GM18870 (cell line): ENCODE measurements at regions not wholly inside any gene's neighbourhood (a gene's known extent, or its start where the extent isn't known, plus 50 kb on each side); places are given as distances from the start of the nearest gene placed in this dataset.
A peak's percentile ranks its signal among the peaks of the same experiment; 100 is the strongest.
"Not testable (repeated sequence)": the region's sequence is repeated elsewhere in the genome, so short reads cannot be mapped to it uniquely, and the experiment has no call there.

Experiments
- ATAC-seq: cut with Tn5 transposase; IDR thresholded peaks from one replicate; pipeline ENCODE4 v1.9.1; 2021; ENCODE audit warnings: moderate library complexity; ENCODE audit not compliant: unreplicated experiment

GRCh38 chr1:196005426-196005825 lies 602.8 kb downstream of the KCNT2 start:
- no peak for ATAC-seq

- not testable (repeated sequence) for ATAC-seq
Observed at GRCh38 chr1:196004388-196004787, 603.9 kb downstream of the KCNT2 start.

GRCh38 chr1:196002906-196003305 lies 605.3 kb downstream of the KCNT2 start:
- no peak for ATAC-seq

DNA sequence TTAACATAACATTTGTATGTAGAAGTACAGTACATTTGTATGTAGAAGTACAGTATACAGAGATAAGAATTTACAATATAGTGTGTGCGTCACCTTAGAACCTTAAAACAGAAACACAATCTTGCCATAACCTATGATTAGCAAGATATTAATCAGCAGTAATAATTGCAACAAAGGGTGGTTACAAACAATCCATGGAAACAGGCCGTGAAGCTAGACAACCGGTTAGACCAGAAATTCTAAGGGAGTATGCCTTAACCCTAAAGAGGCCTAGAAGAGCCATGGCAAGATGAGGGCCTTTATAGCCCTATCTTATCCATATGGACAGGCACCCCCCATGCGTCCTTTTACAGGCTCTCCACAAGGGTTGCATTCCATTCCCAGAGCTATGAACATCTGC lies 605.9 kb downstream of the KCNT2 start:
- ATAC-seq, result not testable (repeated sequence)

DNA sequence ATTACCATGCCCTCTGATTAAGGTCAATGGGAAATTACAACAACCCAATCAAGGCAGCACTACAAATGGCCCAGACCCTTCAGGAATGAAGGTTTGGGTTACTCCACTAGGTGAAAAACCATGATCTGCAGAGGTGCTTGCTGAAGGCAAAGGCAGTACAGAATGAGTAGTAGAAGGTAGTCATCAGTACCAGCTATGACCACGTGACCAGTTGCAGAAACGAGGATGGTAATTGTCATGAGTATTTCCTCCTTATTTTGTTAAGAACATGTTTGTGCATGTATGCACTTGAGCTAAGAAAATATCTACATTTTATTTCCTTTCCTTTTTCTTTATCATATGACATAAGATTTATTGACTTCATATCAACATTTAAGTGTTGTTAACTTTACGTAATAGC lies 607.1 kb downstream of the KCNT2 start:
- ATAC-seq, result no peak

DNA sequence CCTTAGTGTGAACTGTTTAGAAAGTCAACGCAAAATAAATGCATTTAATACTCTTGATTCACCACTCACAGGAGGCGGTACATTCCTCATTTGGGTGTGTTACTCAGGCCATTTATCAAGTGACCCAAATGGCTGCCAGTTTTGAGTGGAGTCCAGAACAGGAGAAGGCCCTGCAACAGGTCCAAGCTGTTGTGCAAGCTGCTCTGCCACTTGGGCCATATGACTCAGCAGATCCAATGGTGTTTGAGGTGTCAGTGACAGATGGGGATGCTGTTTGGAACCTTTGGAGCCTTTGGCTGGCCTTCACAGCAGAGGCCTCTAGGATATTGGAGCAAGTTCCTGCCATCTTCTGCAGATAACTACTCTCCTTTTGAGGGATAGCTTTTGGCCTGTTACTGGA lies 609.2 kb downstream of the KCNT2 start:
- no peak for ATAC-seq

- no peak for ATAC-seq
Observed at GRCh38 chr1:195981448-195982139, 626.6 kb downstream of the KCNT2 start.

- no peak for ATAC-seq
Observed at GRCh38 chr1:195979646-195980045, 628.6 kb downstream of the KCNT2 start.

DNA sequence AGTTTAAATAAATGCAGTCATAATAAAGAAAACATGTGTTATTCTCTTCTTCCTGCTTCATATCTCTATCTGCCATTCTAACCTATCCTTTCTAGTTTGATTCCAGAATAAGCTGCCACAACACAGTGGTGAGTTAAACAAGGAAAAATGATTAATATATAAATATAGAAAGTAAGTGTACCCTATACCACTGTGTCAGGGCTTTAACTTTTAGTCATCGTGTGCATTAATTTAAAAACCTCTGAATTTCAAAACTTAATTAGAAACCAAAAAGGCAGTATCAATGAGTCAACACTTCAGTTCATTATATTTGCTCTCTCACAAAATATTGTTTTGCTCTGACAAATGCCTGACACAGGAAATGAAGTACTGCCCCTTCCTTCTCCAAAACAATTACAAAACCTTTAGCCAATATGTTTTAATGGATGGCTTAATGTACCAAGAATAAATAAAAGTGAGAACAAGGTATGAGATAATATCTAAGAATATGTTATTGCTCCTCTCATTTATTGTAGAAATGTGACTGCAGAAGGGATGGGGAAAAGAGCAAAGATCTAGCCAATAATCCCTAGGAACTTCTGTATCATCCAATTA lies 634.8 kb downstream of the KCNT2 start:
- ATAC-seq, result no peak

DNA sequence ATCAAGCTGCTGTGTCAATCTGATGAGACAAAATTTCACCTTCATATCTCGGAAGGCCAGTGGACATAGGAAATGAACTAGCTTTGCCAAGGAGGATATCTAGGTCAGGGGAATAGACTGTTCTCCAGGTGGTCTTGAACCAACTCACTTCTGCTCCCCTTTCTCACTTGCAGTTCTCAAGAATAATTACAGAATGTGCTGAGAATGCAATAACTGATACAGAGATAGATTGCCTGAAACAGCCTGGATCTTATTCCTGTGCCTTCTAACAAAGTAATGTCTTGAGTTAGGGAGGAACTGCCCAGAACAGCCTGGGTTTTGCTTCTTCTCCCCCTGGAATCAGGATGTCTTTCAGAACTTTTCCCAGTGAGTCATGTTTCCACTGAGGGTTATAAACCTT lies 636.7 kb downstream of the KCNT2 start:
- ATAC-seq, result no peak

GRCh38 chr1:195970209-195970608 lies 638.0 kb downstream of the KCNT2 start:
- ATAC-seq, result peak; percentile 42

GRCh38 chr1:195965475-195965874 lies 642.8 kb downstream of the KCNT2 start:
- no peak for ATAC-seq

DNA sequence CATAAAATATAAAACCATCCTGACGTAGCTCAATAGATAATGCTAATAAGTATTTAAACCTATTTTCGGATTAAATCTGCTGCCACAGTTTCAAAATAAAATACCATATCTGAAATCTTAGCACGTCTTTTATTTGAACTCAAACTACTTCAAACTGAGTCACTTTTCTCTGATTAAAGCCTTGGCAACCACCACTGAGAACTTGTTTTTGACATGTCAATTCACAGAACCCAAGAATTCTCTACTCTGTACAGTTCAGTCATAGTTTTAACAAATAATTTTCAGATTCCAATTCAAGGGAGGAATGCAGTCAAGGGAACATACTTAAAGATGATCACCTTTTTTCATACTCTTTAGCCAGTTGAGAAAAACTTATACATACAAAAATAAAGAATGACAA lies 643.2 kb downstream of the KCNT2 start:
- ATAC-seq, result no peak

DNA sequence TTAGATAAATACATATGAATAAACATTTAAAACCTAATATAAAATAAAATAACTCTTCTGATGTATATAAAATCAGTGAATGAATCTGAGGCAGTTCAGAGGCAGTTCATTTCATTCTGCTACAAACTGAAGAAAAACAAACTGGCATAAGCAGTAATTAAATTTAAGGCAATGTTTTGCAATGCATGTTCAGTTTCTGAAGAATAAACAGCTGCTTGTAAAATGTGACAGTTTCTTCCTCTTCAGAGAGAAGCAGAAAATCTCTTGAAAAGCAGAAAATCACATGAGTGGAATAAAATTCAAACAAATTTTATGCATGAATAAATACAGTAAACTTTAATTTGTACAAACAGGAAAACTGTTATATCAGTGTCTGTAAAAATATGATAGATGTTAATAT lies 643.7 kb downstream of the KCNT2 start:
- no peak for ATAC-seq

DNA sequence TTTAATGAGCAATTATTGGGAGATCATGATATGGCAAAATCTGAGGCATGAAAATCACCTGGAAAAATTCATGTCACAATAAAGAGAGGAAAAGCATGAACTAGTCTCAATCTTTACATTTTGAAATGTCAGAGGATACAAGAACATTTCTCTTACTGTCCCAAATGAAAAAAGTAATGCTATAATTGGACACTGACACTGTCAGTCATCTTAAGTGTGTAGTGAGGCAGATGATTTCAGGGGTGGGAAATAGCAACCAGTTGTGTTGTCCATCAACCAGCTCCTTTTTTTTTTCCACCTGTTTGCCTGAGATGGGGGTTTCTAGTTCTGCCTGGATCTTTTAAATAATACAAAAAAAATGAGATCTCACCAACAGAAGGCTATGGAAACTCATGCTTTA lies 646.2 kb downstream of the KCNT2 start:
- ATAC-seq, result no peak

DNA sequence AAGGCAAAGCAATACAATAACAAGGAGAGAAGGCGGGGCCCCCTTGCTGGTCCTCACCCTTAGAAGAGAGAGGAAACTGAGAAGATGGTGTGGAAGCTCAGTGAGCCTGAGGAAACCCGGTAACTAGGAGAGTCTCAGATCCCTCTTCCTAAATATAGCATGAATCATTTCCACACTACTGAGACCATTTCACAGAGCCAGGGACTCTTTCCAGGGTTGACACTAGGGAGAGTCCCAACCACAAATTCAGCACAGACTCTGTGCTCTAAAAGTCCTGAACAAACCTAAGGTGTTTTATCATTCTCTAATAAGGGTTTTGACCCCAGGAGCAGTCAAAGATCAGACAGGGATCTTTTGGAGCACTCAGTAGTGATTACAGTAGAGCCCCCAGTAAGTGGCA lies 647.7 kb downstream of the KCNT2 start:
- peak; percentile 67 for ATAC-seq

DNA sequence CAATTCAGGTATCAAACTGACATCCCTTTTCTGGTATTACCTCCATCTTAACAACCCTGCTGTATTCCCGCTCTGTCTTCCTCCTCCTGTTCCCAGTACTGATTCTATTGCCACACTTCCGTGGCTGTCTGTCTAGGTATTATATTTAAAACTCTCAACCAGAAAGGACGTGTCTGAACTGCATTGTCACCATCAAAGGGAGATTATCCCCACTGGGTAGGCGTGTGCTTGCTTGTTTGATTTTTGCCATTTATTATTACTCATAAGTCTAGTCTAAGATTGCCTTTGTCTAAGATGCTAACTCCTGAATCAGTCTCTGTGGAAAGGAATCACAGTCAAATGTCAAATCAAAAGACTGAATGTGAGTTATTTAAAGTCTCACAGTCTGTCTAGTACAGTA lies 650.1 kb downstream of the KCNT2 start:
- ATAC-seq, result no peak

- no peak for ATAC-seq
Observed at GRCh38 chr1:195956845-195957244, 651.4 kb downstream of the KCNT2 start.

- no peak for ATAC-seq
Observed at GRCh38 chr1:195954848-195955247, 653.4 kb downstream of the KCNT2 start.

GRCh38 chr1:195951313-195951712 lies 656.9 kb downstream of the KCNT2 start:
- no peak for ATAC-seq

- no peak for ATAC-seq
Observed at GRCh38 chr1:195948123-195948895, 659.9 kb downstream of the KCNT2 start.

DNA sequence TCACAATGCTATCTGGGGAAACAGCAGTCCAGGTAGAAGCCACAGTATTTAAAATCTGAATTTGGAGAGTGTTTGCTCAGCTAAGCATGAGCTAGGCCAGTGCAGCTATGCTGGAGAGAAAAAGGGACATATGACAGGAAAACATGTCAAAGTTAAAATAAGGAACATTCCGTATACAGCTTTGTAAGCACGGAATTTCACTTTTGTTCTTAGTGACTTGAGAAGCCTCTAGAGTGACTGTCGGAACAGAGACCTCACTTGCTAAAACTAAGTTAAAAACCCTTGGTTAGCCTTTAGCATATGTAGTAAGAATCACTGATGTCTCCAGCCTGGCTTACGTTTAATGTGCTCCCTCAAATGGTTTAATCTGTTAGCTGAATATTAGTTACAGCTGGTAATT lies 661.7 kb downstream of the KCNT2 start:
- ATAC-seq, result no peak
